HEK293T (cell line): ENCODE measurements at regions not wholly inside any gene's neighbourhood (a gene's known extent, or its start where the extent isn't known, plus 50 kb on each side); places are given as distances from the start of the nearest gene placed in this dataset.

ENCODE experiments used
- CTCF ChIA-PET: fragments of 350-600 bp; formaldehyde crosslinking; extraction: SDS; loops from one replicate; lab custom pipeline; 2021; ENCODE audit warnings: antibody characterized with exemption, inconsistent platforms; lab: Yijun Ruan, JAX
- POLR2A ChIA-PET: fragments of 350-600 bp; formaldehyde crosslinking; extraction: SDS; loops from one replicate; lab custom pipeline; 2020; ENCODE audit warnings: antibody characterized with exemption, inconsistent platforms; lab: Yijun Ruan, JAX
- DNase-seq: peaks from one replicate; pipeline ENCODE4 v3.0.0; 2012; ENCODE audit warnings: mixed read lengths; ENCODE audit errors: extremely low spot score
- ARNT ChIP-seq: fragments of 450-650 bp; IDR thresholded peaks from 2 replicates; pipeline ENCODE4 v1.6.1; 2017; ENCODE audit warnings: mild to moderate bottlenecking
- BHLHE40 ChIP-seq: fragments of 450-650 bp; IDR thresholded peaks from 2 replicates; pipeline ENCODE4 v1.6.1; 2016; ENCODE audit warnings: mild to moderate bottlenecking, moderate library complexity, borderline replicate concordance
- CTBP1 ChIP-seq: fragments of 450-650 bp; IDR thresholded peaks from 2 replicates; pipeline ENCODE4 v1.6.1; 2016; ENCODE audit warnings: borderline replicate concordance
- ELF4 ChIP-seq: fragments of 450-650 bp; IDR thresholded peaks from 2 replicates; pipeline ENCODE4 v1.6.1; 2017; ENCODE audit warnings: antibody characterized with exemption
- FOXA1 ChIP-seq: fragments of 450-650 bp; IDR thresholded peaks from 2 replicates; pipeline ENCODE4 v1.6.1; 2016; ENCODE audit warnings: mild to moderate bottlenecking
- FOXK2 ChIP-seq: fragments of 450-650 bp; IDR thresholded peaks from 2 replicates; pipeline ENCODE4 v1.6.1; 2016; ENCODE audit warnings: mild to moderate bottlenecking
- FOXM1 ChIP-seq: fragments of 450-650 bp; IDR thresholded peaks from 2 replicates; pipeline ENCODE4 v1.6.1; 2017; ENCODE audit warnings: mild to moderate bottlenecking, borderline replicate concordance
- HDGF ChIP-seq: fragments of 450-650 bp; IDR thresholded peaks from 2 replicates; pipeline ENCODE4 v1.6.1; 2017; ENCODE audit warnings: antibody characterized with exemption, borderline replicate concordance
- L3MBTL2 ChIP-seq: fragments of 450-650 bp; conservative IDR thresholded peaks from 2 replicates; pipeline ENCODE4 v1.6.1; 2016; ENCODE audit warnings: mild to moderate bottlenecking
- LEF1 ChIP-seq: fragments of 450-650 bp; IDR thresholded peaks from 2 replicates; pipeline ENCODE4 v1.6.1; 2017; ENCODE audit warnings: mild to moderate bottlenecking, borderline replicate concordance
- NFRKB ChIP-seq: fragments of 450-650 bp; IDR thresholded peaks from 2 replicates; pipeline ENCODE4 v1.6.1; 2016; ENCODE audit warnings: mild to moderate bottlenecking, moderate library complexity
- SP1 ChIP-seq: fragments of 450-650 bp; IDR thresholded peaks from 2 replicates; pipeline ENCODE4 v1.6.1; 2017
- SUZ12 ChIP-seq: fragments of 450-650 bp; IDR thresholded peaks from 2 replicates; pipeline ENCODE4 v1.6.1; 2016; ENCODE audit warnings: mild to moderate bottlenecking
- TARDBP ChIP-seq: fragments of 450-650 bp; IDR thresholded peaks from 2 replicates; pipeline ENCODE4 v1.6.1; 2016
- ZNF384 ChIP-seq: fragments of 450-650 bp; IDR thresholded peaks from 2 replicates; pipeline ENCODE4 v1.6.1; 2016
- TF ChIP-seq, protein P1 (sequence below): fragments of 450-650 bp; IDR thresholded peaks from 2 replicates; pipeline ENCODE4 v1.6.1; 2016

DNA sequence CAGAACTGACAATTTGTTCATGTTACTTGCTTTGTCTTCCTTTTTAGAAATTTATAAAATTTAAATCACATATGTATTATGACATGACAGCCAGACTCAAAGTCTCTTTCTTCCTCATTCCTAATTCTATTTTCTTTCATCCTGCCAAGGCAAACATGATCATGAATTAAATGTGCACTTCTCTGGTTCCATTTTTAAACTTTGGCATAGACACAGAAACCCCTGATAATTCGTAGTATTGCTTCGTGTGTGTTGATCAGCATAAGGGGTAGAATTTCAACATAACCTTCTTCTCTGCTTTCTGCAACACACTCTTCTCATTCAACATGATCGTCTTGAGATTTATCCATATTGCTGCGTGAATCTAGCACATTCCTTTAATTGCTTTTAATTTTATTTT, 156.5 kb downstream of the AIPL1 start:
- DNase-seq, result no peak
- ChIA-PET CTCF (interaction anchor here (0.6 kb wide), 1 partner anchor 336 kb away, joined by 3 read pairs; no protein-coding TSS in a partner anchor), POLR2A (no interaction called here)
- TF ChIP-seq ZNF384, result no peak

DNA sequence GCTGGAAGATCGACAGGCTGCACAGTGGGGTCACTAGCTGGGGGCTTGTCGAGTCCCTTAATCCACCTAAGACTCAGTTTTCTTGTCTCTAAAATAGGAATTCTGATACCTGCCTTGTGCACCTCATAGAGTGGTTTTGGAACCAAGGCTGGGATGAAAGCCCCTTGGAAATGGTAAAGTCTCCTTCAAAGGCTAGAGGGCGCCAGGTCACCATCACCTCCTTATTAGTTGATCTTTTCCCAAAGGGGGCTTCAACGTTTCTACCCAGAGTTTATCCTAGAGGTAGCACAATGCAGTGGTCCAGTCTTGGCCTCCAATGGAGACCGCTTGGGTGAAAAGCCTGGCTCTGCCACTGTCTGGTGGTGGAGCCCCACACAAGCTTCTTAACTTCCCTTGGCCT, 158.2 kb downstream of the AIPL1 start:
- no peak for DNase-seq
- ChIA-PET CTCF (interaction anchor here (0.6 kb wide), 1 partner anchor 114 kb away, joined by 3 read pairs; no protein-coding TSS in a partner anchor), POLR2A (no interaction called here)
- TF ChIP-seq ARNT (no peak), FOXA1 (no peak), ZNF384 (no peak), LEF1 (no peak), SUZ12 (no peak), NFRKB (no peak), FOXM1 (no peak), BHLHE40 (no peak), L3MBTL2 (no peak), HDGF (no peak), FOXK2 (no peak), SP1 (no peak), TARDBP (no peak), ELF4 (no peak), CTBP1 (no peak)
- TF ChIP-seq, protein P1, sequence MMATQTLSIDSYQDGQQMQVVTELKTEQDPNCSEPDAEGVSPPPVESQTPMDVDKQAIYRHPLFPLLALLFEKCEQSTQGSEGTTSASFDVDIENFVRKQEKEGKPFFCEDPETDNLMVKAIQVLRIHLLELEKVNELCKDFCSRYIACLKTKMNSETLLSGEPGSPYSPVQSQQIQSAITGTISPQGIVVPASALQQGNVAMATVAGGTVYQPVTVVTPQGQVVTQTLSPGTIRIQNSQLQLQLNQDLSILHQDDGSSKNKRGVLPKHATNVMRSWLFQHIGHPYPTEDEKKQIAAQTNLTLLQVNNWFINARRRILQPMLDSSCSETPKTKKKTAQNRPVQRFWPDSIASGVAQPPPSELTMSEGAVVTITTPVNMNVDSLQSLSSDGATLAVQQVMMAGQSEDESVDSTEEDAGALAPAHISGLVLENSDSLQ, result no peak

DNA sequence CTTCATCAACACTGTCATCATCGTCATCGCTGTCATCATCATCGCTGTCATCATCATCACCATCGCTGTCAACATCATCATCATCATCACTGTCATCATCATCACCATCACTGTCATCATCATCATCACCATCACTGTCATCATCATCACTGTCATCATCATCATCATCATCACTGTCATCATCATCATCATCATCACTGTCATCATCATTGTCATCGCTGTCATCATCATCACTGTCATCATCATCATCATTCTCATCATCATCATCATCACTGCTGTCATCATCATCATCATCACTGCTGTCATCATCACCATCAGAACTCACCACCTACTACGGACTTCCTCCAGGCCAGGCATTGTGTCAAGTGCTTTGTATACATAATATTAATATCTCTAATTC, 160.6 kb downstream of the AIPL1 start:
- ChIA-PET CTCF (no interaction called here), POLR2A (no interaction called here)
- TF ChIP-seq SUZ12 (no peak), TARDBP (0 out of 2 replicates have a peak, but pooled peaks have one; percentile 10), FOXK2 (no peak), BHLHE40 (no peak), ARNT (no peak), FOXA1 (no peak), ELF4 (no peak), L3MBTL2 (no peak)
- DNase-seq, result no peak

DNA sequence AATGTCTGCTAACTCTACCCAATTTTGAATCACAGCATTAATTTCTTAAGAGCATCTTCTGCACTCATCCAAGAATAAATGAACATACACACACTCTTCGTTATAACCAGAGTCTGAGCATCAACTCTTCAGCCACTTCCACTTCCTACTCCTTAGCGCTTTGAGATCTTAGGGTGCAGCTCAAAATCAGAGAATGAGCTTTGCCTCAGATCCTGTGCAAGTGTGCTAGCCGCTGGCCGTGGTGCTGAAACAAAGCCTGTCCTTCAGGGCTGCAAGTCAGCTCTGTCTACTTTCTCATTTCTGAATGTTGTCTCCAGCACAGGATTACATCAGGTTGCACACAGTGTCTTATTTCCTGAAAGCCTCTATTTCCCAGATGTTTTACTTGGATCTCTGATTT, 165.4 kb downstream of the AIPL1 start:
- DNase-seq, result peak; percentile 57
- CTCF ChIA-PET, result no interaction called here
- no peak for TF ChIP-seq HDGF
- TF ChIP-seq SUZ12, result no peak
- no peak for TF ChIP-seq TARDBP
- no peak for TF ChIP-seq CTBP1
- TF ChIP-seq ELF4, result no peak
- no peak for TF ChIP-seq FOXM1
- no peak for TF ChIP-seq ARNT
- no peak for TF ChIP-seq ZNF384
- TF ChIP-seq L3MBTL2, result no peak
- no peak for TF ChIP-seq FOXA1
- TF ChIP-seq, protein P1, result no peak
- POLR2A ChIA-PET, result no interaction called here

DNA sequence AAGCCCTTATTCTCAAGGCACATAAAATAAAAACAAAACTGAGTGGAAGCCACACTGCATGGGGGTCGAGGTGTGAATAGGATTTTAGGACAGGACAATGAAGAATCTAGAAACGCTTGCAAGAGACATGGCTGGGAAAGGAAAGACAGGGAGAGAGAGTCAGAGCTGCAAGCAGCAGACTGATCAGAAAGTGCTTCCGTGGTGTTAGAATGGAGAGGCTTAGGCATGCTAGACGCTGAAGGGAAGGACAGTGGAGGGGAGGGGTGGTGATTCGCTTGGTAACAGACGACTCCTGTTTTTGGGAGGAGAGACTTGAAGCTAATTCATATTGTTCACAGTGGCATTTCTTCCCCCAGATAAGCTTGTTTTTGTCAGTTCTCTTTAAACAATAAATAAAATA, 173.5 kb downstream of the AIPL1 start:
- ChIA-PET CTCF (no interaction called here), POLR2A (no interaction called here)
- TF ChIP-seq ZNF384 (no peak), SP1 (no peak), BHLHE40 (no peak), LEF1 (no peak), FOXA1 (no peak), ELF4 (no peak), L3MBTL2 (no peak), ARNT (no peak), NFRKB (no peak), SUZ12 (no peak), HDGF (no peak)
- DNase-seq, result no peak

DNA sequence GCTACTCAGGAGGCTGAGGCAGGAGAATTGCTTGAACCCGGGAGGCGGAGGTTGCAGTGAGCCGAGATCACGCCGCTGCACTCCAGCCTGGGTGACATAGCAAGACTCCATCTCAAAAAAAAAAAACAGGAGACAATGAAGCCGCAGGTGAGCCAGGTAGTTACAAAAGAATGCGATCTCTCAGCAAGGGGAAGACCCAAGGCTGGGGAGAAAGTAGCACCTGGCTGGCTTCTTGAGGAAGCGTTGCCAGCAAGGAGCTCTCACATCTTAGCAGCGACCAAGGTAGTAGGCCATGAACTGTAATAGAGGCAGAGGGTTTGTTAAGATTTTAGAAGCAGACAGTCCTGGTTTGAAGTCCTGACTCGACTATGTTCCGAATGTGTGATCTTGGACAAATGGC, 175.0 kb downstream of the AIPL1 start:
- POLR2A ChIA-PET, result no interaction called here
- no peak for TF ChIP-seq FOXA1
- TF ChIP-seq L3MBTL2, result no peak
- no peak for TF ChIP-seq SP1
- TF ChIP-seq LEF1, result no peak
- no peak for TF ChIP-seq BHLHE40
- no peak for TF ChIP-seq FOXM1
- no peak for TF ChIP-seq ELF4
- TF ChIP-seq ZNF384, result no peak
- no peak for TF ChIP-seq CTBP1
- no peak for TF ChIP-seq ARNT
- no peak for TF ChIP-seq FOXK2
- no peak for TF ChIP-seq TARDBP
- no peak for TF ChIP-seq NFRKB
- TF ChIP-seq HDGF, result no peak
- TF ChIP-seq, protein P1, result no peak
- TF ChIP-seq SUZ12, result no peak
- CTCF ChIA-PET, result no interaction called here
- DNase-seq, result no peak

DNA sequence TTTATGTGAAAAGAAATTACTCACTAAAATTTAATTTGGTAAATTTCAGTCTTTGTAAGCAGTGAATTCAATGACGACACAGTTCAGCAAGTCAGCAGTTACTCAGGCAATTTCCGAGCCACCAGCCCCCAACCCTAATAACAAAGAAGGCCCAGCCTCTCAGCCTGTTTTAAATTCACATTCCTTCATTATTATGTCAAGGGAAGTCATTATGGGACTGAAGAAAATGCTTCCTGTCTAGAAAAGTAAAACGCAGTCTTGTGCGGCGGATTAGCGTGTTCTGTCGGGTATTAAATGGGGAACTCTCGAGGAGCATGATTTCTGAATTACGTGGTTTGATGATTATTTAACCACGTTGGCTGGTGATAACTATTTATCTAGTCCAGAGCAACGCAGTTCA, 177.6 kb downstream of the AIPL1 start:
- POLR2A ChIA-PET, result no interaction called here
- CTCF ChIA-PET, result no interaction called here
- DNase-seq, result no peak
- TF ChIP-seq ELF4, result no peak
- TF ChIP-seq ARNT, result no peak
